MM.1S (cell line): ENCODE measurements at regions not wholly inside any gene's neighbourhood (a gene's known extent, or its start where the extent isn't known, plus 50 kb on each side); places are given as distances from the start of the nearest gene placed in this dataset.

Experiments used
- DNase-seq: peaks from one replicate; pipeline ENCODE4 v3.0.0-alpha.2; 2015
- H2AFZ ChIP-seq: fragments of 300-600 bp; sonication (generic); 2 replicates; pipeline ENCODE4 v1.6.0; 2016; ENCODE audit warnings: antibody characterized with exemption, low read length
- H3F3A ChIP-seq: fragments of 300-600 bp; sonication (generic); 2 replicates; pipeline ENCODE4 v1.6.1; 2016; ENCODE audit warnings: mild to moderate bottlenecking, antibody characterized with exemption, low read length, moderate library complexity, mixed read lengths; ENCODE audit not compliant: insufficient read depth
- H3K27ac ChIP-seq: fragments of 300-600 bp; sonication (generic); 2 replicates; pipeline ENCODE4 v1.5.1; 2016; ENCODE audit warnings: mild to moderate bottlenecking, low read length
- H3K27me3 ChIP-seq: fragments of 300-600 bp; sonication (generic); replicated peaks from 2 replicates; pipeline ENCODE4 v1.6.0; 2016; ENCODE audit warnings: low read length; ENCODE audit not compliant: insufficient read depth
- H3K36me3 ChIP-seq: fragments of 300-600 bp; sonication (generic); replicated peaks from 2 replicates; pipeline ENCODE4 v1.6.1; 2016; ENCODE audit warnings: mild to moderate bottlenecking, low read length, mixed read lengths; ENCODE audit not compliant: insufficient read depth
- H3K4me1 ChIP-seq: fragments of 300-600 bp; sonication (generic); 2 replicates; pipeline ENCODE4 v1.6.1; 2016; ENCODE audit warnings: low read length, mixed read lengths
- H3K4me2 ChIP-seq: fragments of 300-600 bp; sonication (generic); 2 replicates; pipeline ENCODE4 v1.6.0; 2016; ENCODE audit warnings: low read depth, low read length
- H3K4me3 ChIP-seq: fragments of 300-600 bp; sonication (generic); 2 replicates; pipeline ENCODE4 v1.5.1; 2016; ENCODE audit warnings: low read length, mixed read lengths
- H3K79me2 ChIP-seq: fragments of 300-600 bp; sonication (generic); 2 replicates; pipeline ENCODE4 v1.6.1; 2016; ENCODE audit warnings: mixed run types, low read length, mixed read lengths
- H3K9ac ChIP-seq: fragments of 300-600 bp; sonication (generic); 2 replicates; pipeline ENCODE4 v1.6.1; 2016; ENCODE audit warnings: low read length, mixed read lengths
- H3K9me2 ChIP-seq: fragments of 300-600 bp; sonication (generic); replicated peaks from 2 replicates; pipeline ENCODE4 v1.6.1; 2016; ENCODE audit warnings: mild to moderate bottlenecking, low read length, mixed read lengths; ENCODE audit not compliant: insufficient read depth
- H3K9me3 ChIP-seq: fragments of 300-600 bp; sonication (generic); replicated peaks from 2 replicates; pipeline ENCODE4 v1.6.1; 2016; ENCODE audit warnings: mild to moderate bottlenecking, low read length, mixed read lengths; ENCODE audit not compliant: insufficient read depth
- H4K20me1 ChIP-seq: fragments of 300-600 bp; sonication (generic); 2 replicates; pipeline ENCODE4 v1.6.1; 2016; ENCODE audit warnings: mild to moderate bottlenecking, low read length, moderate library complexity, mixed read lengths; ENCODE audit not compliant: insufficient read depth
- EZH2 ChIP-seq: fragments of 300-600 bp; sonication (generic); optimal IDR thresholded peaks from 2 replicates; pipeline ENCODE3; 2017; ENCODE audit warnings: low read depth, mild to moderate bottlenecking, antibody characterized with exemption, low read length, mixed read lengths
- EZH2phosphoT487 ChIP-seq: fragments of 300-600 bp; sonication (generic); IDR thresholded peaks from 2 replicates; pipeline ENCODE4 v1.6.1; 2018; ENCODE audit warnings: antibody characterized with exemption, low read length
- TF ChIP-seq, protein P1 (sequence below): fragments of 300-600 bp; sonication (generic); IDR thresholded peaks from 2 replicates; pipeline ENCODE4 v1.5.1; 2016; ENCODE audit warnings: antibody characterized with exemption, low read length, mixed read lengths

- H3K4me3 ChIP-seq = no peak overlapping the region
These were observed 286.8 kb downstream of the MYCN start for GRCh38 chr2:16226943-16227664.

DNA sequence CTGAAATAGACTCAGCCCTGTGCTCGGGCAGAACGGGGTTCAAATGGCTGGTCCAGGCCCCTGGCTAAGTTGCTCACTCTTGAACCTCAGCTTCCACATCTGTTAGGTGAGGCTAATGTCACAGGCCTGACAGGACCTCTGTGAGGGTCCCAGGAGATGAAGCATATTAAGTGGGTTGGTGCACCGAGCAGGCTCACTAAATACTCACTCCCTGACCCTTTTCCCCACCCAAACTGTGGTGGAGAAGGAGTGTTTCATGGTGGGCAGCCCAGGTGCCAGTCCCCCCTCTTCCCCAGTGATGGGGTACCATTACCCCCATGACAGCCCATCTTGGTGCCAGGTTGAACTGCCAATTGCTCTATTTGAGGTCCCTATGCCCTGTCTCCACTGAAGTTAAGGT is 286.0 kb downstream of the MYCN start:
- Histone ChIP-seq H3K79me2 (no peaks in the 10 kb centered on the region), H3K9ac (no peak overlapping the region), H3K27ac (no peak overlapping the region), H3K4me2 (no peak overlapping the region), H3K4me3 (no peak overlapping the region), H3K9me3 (no peaks in the 10 kb centered on the region), H3K4me1 (no peaks in the 10 kb centered on the region), H3K9me2 (no peaks in the 10 kb centered on the region), H3K27me3 (no peaks in the 10 kb centered on the region), H3F3A (no peaks in the 10 kb centered on the region), H3K36me3 (no peaks in the 10 kb centered on the region), H4K20me1 (no peaks in the 10 kb centered on the region), H2AFZ (no peak overlapping the region)
- no peak for DNase-seq
- TF ChIP-seq, protein P1, sequence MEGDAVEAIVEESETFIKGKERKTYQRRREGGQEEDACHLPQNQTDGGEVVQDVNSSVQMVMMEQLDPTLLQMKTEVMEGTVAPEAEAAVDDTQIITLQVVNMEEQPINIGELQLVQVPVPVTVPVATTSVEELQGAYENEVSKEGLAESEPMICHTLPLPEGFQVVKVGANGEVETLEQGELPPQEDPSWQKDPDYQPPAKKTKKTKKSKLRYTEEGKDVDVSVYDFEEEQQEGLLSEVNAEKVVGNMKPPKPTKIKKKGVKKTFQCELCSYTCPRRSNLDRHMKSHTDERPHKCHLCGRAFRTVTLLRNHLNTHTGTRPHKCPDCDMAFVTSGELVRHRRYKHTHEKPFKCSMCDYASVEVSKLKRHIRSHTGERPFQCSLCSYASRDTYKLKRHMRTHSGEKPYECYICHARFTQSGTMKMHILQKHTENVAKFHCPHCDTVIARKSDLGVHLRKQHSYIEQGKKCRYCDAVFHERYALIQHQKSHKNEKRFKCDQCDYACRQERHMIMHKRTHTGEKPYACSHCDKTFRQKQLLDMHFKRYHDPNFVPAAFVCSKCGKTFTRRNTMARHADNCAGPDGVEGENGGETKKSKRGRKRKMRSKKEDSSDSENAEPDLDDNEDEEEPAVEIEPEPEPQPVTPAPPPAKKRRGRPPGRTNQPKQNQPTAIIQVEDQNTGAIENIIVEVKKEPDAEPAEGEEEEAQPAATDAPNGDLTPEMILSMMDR = no peak
- TF ChIP-seq EZH2phosphoT487 (no peak), EZH2 (no peak)

More at GRCh38 chr2:16226943-16227664, 286.8 kb downstream of the MYCN start:
- H3K27ac ChIP-seq = no peak overlapping the region
- no peaks in the 10 kb centered on the region for H3K9me2 ChIP-seq
- H3K4me2 ChIP-seq = no peak overlapping the region
- TF ChIP-seq, protein P1 = no peak
- TF ChIP-seq EZH2phosphoT487 = no peak
- TF ChIP-seq EZH2 = no peak
- no peaks in the 10 kb centered on the region for H3K36me3 ChIP-seq
- no peaks in the 10 kb centered on the region for H4K20me1 ChIP-seq
- no peaks in the 10 kb centered on the region for H3K79me2 ChIP-seq
- H3K9me3 ChIP-seq = no peaks in the 10 kb centered on the region
- no peaks in the 10 kb centered on the region for H3K4me1 ChIP-seq
- no peak overlapping the region for H3K9ac ChIP-seq
- H3F3A ChIP-seq = no peaks in the 10 kb centered on the region
- no peak for DNase-seq
- no peaks in the 10 kb centered on the region for H3K27me3 ChIP-seq
- no peak overlapping the region for H2AFZ ChIP-seq

DNA sequence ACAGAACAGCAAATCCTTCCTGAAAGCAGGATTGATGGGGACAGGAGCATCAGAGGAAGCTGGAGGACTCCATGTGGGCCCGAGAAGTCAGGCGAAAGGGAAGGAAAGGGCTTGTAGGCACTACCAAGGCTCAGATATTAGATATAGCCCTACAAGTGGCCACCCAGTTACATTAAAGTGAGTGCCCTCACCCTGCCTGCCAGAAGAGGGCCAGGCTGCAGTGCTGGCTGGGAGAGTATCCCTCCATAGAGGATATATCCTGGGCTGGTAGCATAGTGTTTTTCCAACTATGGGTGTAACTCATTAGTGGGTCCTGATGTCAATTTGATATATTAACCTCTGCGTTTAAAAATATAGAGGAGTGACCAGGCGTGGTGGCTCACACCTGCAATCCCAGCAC is 285.2 kb downstream of the MYCN start:
- no peak for TF ChIP-seq EZH2phosphoT487
- Histone ChIP-seq H3K27me3 (no peaks in the 10 kb centered on the region), H3K9ac (no peak overlapping the region), H3K9me3 (no peaks in the 10 kb centered on the region), H3K79me2 (no peaks in the 10 kb centered on the region), H3K27ac (no peak overlapping the region), H3K4me3 (no peak overlapping the region), H3K36me3 (no peaks in the 10 kb centered on the region), H3K9me2 (no peaks in the 10 kb centered on the region), H2AFZ (no peak overlapping the region), H3K4me2 (no peak overlapping the region), H4K20me1 (no peaks in the 10 kb centered on the region), H3F3A (no peaks in the 10 kb centered on the region), H3K4me1 (no peaks in the 10 kb centered on the region)
- DNase-seq = no peak

DNA sequence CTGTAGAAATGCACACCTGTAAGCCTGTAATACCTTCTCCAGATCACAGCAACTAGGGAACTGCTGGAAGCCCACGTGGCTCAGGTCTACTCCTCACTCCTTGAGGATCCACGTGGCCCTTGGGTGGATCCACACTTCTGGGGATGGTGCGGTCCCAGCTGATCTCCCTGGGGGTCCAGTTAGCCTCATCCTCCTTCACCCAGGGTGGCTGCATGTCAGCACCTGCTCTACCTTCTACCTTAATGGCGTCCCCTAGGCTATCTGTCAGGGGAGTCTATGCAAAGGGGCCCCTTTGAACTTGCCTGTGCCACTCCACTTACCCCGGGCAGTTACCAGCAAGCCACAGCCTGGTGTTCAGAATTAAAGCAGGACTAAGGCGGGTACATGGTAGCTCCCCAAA is 284.7 kb downstream of the MYCN start:
- DNase-seq = no peak
- H3K9me3 ChIP-seq = no peaks in the 10 kb centered on the region
- H3K27me3 ChIP-seq = no peaks in the 10 kb centered on the region
- no peaks in the 10 kb centered on the region for H4K20me1 ChIP-seq
- no peaks in the 10 kb centered on the region for H3K4me1 ChIP-seq
- H2AFZ ChIP-seq = no peak overlapping the region
- no peak overlapping the region for H3K4me2 ChIP-seq
- no peak overlapping the region for H3K27ac ChIP-seq
- no peaks in the 10 kb centered on the region for H3K9me2 ChIP-seq
- no peaks in the 10 kb centered on the region for H3F3A ChIP-seq
- no peaks in the 10 kb centered on the region for H3K36me3 ChIP-seq
- H3K4me3 ChIP-seq = no peak overlapping the region
- no peaks in the 10 kb centered on the region for H3K79me2 ChIP-seq
- TF ChIP-seq EZH2 = no peak
- no peak for TF ChIP-seq EZH2phosphoT487
- TF ChIP-seq, protein P1 = no peak
- H3K9ac ChIP-seq = no peak overlapping the region
